ENCODE measurements at regions not wholly inside any gene's neighbourhood (a gene's known extent, or its start where the extent isn't known, plus 50 kb on each side); places are given as distances from the start of the nearest gene placed in this dataset.

DNA sequence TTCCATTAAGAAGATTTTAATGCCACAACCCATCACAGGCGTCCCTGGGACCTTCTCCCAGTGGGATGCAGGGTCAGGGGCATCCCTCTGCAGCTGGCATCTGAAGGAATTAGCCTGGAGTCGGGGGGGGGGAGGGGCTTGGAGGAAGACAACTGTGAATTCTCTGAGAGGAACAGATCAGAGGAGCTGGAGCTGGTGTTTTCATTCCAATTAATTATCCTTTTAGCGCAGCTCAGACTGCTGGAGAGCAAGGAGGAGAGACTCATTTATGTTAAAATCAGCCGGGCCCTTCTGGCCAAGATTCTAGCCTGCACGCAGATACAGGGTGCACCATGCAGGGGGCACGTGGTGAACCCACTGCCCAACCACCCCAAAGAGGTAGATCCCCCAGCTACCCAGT, 116.2 kb downstream of the CHST1 start:
- TF ChIP-seq, protein P1, sequence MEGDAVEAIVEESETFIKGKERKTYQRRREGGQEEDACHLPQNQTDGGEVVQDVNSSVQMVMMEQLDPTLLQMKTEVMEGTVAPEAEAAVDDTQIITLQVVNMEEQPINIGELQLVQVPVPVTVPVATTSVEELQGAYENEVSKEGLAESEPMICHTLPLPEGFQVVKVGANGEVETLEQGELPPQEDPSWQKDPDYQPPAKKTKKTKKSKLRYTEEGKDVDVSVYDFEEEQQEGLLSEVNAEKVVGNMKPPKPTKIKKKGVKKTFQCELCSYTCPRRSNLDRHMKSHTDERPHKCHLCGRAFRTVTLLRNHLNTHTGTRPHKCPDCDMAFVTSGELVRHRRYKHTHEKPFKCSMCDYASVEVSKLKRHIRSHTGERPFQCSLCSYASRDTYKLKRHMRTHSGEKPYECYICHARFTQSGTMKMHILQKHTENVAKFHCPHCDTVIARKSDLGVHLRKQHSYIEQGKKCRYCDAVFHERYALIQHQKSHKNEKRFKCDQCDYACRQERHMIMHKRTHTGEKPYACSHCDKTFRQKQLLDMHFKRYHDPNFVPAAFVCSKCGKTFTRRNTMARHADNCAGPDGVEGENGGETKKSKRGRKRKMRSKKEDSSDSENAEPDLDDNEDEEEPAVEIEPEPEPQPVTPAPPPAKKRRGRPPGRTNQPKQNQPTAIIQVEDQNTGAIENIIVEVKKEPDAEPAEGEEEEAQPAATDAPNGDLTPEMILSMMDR (conservative IDR thresholded peaks at IDR 0.05), result no peak
- no peak for TF ChIP-seq EZH2 (IDR thresholded peaks at IDR 0.05; ENCODE audit: low read depth)

Measured in PC-9 (cell line).